ENCODE measurements at regions not wholly inside any gene's neighbourhood (a gene's known extent, or its start where the extent isn't known, plus 50 kb on each side); places are given as distances from the start of the nearest gene placed in this dataset.
A peak's percentile ranks its signal among the peaks of the same experiment; 100 is the strongest.

GRCh38 chr5:42894057-42894456, 82.4 kb upstream of the SELENOP start:
- H3K27me3 ChIP-seq (replicated peaks; ENCODE audit: insufficient read depth, low read depth, low read length, poor library complexity) = no peaks in the 10 kb centered on the region
- no TSS peak for BruUV-seq (replicated peaks)
- ChIA-PET CTCF (interaction anchor here (0.6 kb wide), 1 partner anchor 10 kb away, joined by 3 read pairs; no protein-coding TSS in a partner anchor), POLR2A (ENCODE audit: low non-redundant PET) (no interaction called here)
- intact Hi-C loops (cut with micrococcal nuclease; ENCODE audit: unreplicated experiment) = no loop called here
- H3K4me1 ChIP-seq (ENCODE audit: insufficient read depth, low read length, poor library complexity, severe bottlenecking) = no peaks in the 10 kb centered on the region
- H3K27ac ChIP-seq (ENCODE audit: low read depth, low read length, poor library complexity, severe bottlenecking) = no peak overlapping the region
- H3K4me3 ChIP-seq (ENCODE audit: low read depth, low read length, poor library complexity, severe bottlenecking) = no peak overlapping the region
- no peaks in the 10 kb centered on the region for H3K9me3 ChIP-seq (ENCODE audit: low read depth, low read length, poor library complexity, severe bottlenecking)
- TF ChIP-seq, protein P1, sequence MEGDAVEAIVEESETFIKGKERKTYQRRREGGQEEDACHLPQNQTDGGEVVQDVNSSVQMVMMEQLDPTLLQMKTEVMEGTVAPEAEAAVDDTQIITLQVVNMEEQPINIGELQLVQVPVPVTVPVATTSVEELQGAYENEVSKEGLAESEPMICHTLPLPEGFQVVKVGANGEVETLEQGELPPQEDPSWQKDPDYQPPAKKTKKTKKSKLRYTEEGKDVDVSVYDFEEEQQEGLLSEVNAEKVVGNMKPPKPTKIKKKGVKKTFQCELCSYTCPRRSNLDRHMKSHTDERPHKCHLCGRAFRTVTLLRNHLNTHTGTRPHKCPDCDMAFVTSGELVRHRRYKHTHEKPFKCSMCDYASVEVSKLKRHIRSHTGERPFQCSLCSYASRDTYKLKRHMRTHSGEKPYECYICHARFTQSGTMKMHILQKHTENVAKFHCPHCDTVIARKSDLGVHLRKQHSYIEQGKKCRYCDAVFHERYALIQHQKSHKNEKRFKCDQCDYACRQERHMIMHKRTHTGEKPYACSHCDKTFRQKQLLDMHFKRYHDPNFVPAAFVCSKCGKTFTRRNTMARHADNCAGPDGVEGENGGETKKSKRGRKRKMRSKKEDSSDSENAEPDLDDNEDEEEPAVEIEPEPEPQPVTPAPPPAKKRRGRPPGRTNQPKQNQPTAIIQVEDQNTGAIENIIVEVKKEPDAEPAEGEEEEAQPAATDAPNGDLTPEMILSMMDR (conservative IDR thresholded peaks at IDR 0.05; ENCODE audit: low read depth, low read length) = peak; percentile 58
- no peak for TF ChIP-seq EZH2 (IDR thresholded peaks at IDR 0.05; ENCODE audit: borderline replicate concordance, low read depth, low read length, poor library complexity, severe bottlenecking)
- peak; percentile 37 for DNase-seq (ENCODE audit: low spot score)
- H3K36me3 ChIP-seq (ENCODE audit: insufficient read depth, low read length, poor library complexity, severe bottlenecking) = no peaks in the 10 kb centered on the region

DNA sequence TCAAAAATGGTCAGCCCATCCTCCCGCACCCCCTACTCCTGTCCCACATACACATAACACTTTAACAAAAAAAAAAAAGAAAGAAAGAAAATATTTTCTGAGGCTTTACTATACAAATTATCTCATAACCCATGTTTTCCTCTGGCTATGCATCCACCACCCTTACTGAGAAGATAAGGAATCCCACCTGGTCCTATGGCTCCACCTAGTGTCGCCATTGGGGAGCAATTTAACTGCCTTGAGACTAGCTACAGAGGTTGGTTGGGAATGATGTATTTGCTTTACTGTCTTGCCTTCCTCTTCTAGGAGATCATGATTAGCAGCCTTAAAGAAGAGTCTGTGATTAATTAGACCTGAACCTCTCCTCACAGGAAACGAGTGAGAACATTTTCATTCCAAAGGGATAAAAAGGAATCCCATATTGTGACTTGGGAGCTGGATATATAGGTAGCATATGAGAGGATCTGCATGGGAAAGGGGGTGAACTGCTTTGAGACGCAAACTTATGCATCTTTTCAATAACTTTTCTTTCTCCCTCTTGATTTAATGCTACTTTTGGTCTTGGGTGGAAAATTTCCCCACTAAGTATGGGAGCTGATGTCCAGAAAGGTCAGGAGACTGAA, 77.7 kb upstream of the SELENOP start:
- CTCF ChIA-PET = interaction anchor here (0.6 to 1.3 kb wide), 9 partner anchors 19 to 1191 kb away, joined by 3 to 18 read pairs (median 4); partner anchors contain the start of gene GHR
- H3K27ac ChIP-seq (ENCODE audit: low read depth, low read length, poor library complexity, severe bottlenecking) = no peak overlapping the region
- POLR2A ChIA-PET (ENCODE audit: low non-redundant PET) = no interaction called here
- no peaks in the 10 kb centered on the region for H3K36me3 ChIP-seq (ENCODE audit: insufficient read depth, low read length, poor library complexity, severe bottlenecking)
- H3K4me3 ChIP-seq (ENCODE audit: low read depth, low read length, poor library complexity, severe bottlenecking) = no peak overlapping the region
- DNase-seq (ENCODE audit: low spot score) = peak; percentile 80
- H3K4me1 ChIP-seq (ENCODE audit: insufficient read depth, low read length, poor library complexity, severe bottlenecking) = no peaks in the 10 kb centered on the region
- TF ChIP-seq EZH2 (IDR thresholded peaks at IDR 0.05; ENCODE audit: borderline replicate concordance, low read depth, low read length, poor library complexity, severe bottlenecking) = no peak
- TF ChIP-seq, protein P1 (conservative IDR thresholded peaks at IDR 0.05; ENCODE audit: low read depth, low read length) = peak; percentile 93
- intact Hi-C loops (cut with micrococcal nuclease; ENCODE audit: unreplicated experiment) = loop anchor here (2.0 to 10.0 kb wide), 4 partner anchors 115 to 1032 kb away; partner anchors contain the start of gene GHR
- no peaks in the 10 kb centered on the region for H3K27me3 ChIP-seq (replicated peaks; ENCODE audit: insufficient read depth, low read depth, low read length, poor library complexity)
- no peaks in the 10 kb centered on the region for H3K9me3 ChIP-seq (ENCODE audit: low read depth, low read length, poor library complexity, severe bottlenecking)
- no TSS peak for BruUV-seq (replicated peaks)

GRCh38 chr5:42888771-42889170, 77.1 kb upstream of the SELENOP start:
- H3K4me3 ChIP-seq (ENCODE audit: low read depth, low read length, poor library complexity, severe bottlenecking) = no peak overlapping the region
- TF ChIP-seq EZH2 (IDR thresholded peaks at IDR 0.05; ENCODE audit: borderline replicate concordance, low read depth, low read length, poor library complexity, severe bottlenecking) = no peak
- TF ChIP-seq, protein P1 (conservative IDR thresholded peaks at IDR 0.05; ENCODE audit: low read depth, low read length) = no peak
- POLR2A ChIA-PET (ENCODE audit: low non-redundant PET) = no interaction called here
- BruUV-seq (replicated peaks) = no TSS peak
- H3K4me1 ChIP-seq (ENCODE audit: insufficient read depth, low read length, poor library complexity, severe bottlenecking) = no peaks in the 10 kb centered on the region
- no peaks in the 10 kb centered on the region for H3K27me3 ChIP-seq (replicated peaks; ENCODE audit: insufficient read depth, low read depth, low read length, poor library complexity)
- DNase-seq (ENCODE audit: low spot score) = no peak
- CTCF ChIA-PET = interaction anchor here (0.7 to 1.3 kb wide), 5 partner anchors 20 to 956 kb away, joined by 3 to 18 read pairs (median 5); partner anchors contain the start of gene GHR
- no peaks in the 10 kb centered on the region for H3K36me3 ChIP-seq (ENCODE audit: insufficient read depth, low read length, poor library complexity, severe bottlenecking)
- H3K27ac ChIP-seq (ENCODE audit: low read depth, low read length, poor library complexity, severe bottlenecking) = no peak overlapping the region
- H3K9me3 ChIP-seq (ENCODE audit: low read depth, low read length, poor library complexity, severe bottlenecking) = no peaks in the 10 kb centered on the region
- intact Hi-C loops (cut with micrococcal nuclease; ENCODE audit: unreplicated experiment) = loop anchor here (2.0 to 10.0 kb wide), 4 partner anchors 114 to 1031 kb away; partner anchors contain the start of gene GHR
